GM06990 (cell line): ENCODE measurements at regions not wholly inside any gene's neighbourhood (a gene's known extent, or its start where the extent isn't known, plus 50 kb on each side); places are given as distances from the start of the nearest gene placed in this dataset.
"Not testable (repeated sequence)": the region's sequence is repeated elsewhere in the genome, so short reads cannot be mapped to it uniquely, and the experiment has no call there.

Source experiments
- DNase-seq: peaks from one replicate; pipeline ENCODE4 v3.0.0-alpha.2; 2011; ENCODE audit not compliant: insufficient read length; ENCODE audit errors: extremely low read depth
- H3K27me3 ChIP-seq: replicated peaks from 2 replicates; pipeline ENCODE4 v1.6.0; 2011; ENCODE audit warnings: low read length; ENCODE audit not compliant: control insufficient read depth, insufficient read depth
- H3K36me3 ChIP-seq: 2 replicates; pipeline ENCODE4 v1.5.1; 2011; ENCODE audit warnings: low read length; ENCODE audit not compliant: control insufficient read depth, insufficient read depth
- H3K4me3 ChIP-seq: replicated peaks from 2 replicates; pipeline ENCODE4 v1.5.1; 2011; ENCODE audit warnings: low read depth, mild to moderate bottlenecking, control low read depth, low read length
- TF ChIP-seq, protein P1 (sequence below): IDR thresholded peaks from 2 replicates; pipeline ENCODE4 v1.5.1; 2011; ENCODE audit warnings: low read length, control low read depth, mild to moderate bottlenecking, inconsistent platforms; ENCODE audit not compliant: insufficient read depth, poor library complexity, severe bottlenecking

DNA sequence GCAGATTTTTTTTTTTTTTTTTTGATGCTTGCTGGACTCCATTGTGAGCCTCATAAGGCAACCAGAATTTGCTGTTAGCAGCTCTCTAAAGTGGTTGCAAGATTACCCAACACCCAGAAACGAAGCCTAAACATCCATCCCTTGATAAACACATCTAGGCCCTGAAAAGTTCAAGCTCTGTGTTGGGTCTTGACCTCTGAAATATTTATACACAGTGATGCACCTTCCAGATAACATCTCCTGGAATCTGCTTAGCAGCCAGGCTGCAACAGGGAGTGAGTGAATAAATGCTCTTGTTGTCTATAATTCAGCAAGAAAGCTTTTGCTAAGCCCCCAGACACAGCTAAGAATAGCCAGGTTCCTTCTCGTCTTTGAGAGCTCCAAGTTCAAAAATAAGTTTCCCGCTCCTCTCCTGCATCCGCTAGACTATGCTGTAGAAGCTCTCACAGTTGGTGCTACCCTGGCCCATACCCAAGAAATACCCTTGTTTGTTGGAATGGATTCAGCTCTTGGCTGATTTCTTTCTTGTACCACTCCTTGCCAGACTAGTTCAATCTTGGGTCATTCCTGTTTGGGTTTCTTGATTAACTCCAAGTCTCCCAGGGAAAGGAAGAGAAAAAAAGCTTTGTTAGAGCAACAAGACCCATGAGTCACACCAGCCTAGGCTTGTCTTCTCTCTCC is 610.6 kb upstream of the TBX3 start:
- no peak for DNase-seq
- H3K4me3 ChIP-seq, result no peak overlapping the region
- H3K36me3 ChIP-seq, result no peaks in the 10 kb centered on the region
- no peaks in the 10 kb centered on the region for H3K27me3 ChIP-seq
- TF ChIP-seq, protein P1, sequence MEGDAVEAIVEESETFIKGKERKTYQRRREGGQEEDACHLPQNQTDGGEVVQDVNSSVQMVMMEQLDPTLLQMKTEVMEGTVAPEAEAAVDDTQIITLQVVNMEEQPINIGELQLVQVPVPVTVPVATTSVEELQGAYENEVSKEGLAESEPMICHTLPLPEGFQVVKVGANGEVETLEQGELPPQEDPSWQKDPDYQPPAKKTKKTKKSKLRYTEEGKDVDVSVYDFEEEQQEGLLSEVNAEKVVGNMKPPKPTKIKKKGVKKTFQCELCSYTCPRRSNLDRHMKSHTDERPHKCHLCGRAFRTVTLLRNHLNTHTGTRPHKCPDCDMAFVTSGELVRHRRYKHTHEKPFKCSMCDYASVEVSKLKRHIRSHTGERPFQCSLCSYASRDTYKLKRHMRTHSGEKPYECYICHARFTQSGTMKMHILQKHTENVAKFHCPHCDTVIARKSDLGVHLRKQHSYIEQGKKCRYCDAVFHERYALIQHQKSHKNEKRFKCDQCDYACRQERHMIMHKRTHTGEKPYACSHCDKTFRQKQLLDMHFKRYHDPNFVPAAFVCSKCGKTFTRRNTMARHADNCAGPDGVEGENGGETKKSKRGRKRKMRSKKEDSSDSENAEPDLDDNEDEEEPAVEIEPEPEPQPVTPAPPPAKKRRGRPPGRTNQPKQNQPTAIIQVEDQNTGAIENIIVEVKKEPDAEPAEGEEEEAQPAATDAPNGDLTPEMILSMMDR, result no peak

DNA sequence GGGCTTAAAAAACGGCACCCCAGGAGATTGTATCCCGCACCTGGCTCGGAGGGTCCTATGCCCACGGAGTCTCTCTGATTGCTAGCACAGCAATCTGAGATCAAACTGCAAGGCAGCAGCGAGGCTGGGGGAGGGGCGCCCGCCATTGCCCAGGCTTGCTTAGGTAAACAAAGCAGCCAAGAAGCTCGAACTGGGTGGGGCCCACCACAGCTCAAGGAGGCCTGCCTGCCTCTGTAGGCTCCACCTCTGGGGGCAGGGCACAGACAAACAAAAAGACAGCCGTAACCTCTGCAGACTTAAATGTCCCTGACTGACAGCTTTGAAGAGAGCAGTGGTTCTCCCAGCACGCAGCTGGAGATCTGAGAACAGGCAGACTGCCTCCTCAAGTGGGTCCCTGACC is 601.5 kb upstream of the TBX3 start:
- H3K27me3 ChIP-seq, H3K36me3 ChIP-seq, H3K4me3 ChIP-seq, DNase-seq: not testable (repeated sequence)

DNA sequence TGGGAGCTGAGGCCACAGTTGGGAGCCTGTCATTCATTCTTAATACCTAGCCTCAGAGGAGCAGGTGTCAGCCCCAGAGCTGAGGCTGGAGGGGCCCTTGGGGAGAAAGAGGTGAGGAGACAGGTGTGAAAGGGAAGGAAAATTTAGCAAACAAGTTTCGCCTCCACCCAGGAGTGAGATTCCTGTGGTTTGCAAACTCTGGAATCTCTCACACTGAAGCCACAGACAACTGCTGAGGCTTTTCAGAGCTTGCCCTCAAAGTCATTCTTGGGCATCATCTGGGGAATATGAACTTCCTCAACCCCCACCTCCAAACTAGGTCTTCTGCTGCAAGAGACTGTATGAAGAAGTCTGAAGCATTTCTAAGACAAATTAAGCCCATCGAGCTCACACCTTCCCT is 589.5 kb upstream of the TBX3 start:
- TF ChIP-seq, protein P1, result no peak
- DNase-seq, result no peak
- Histone ChIP-seq H3K4me3 (no peak overlapping the region), H3K27me3 (no peaks in the 10 kb centered on the region), H3K36me3 (no peaks in the 10 kb centered on the region)

DNA sequence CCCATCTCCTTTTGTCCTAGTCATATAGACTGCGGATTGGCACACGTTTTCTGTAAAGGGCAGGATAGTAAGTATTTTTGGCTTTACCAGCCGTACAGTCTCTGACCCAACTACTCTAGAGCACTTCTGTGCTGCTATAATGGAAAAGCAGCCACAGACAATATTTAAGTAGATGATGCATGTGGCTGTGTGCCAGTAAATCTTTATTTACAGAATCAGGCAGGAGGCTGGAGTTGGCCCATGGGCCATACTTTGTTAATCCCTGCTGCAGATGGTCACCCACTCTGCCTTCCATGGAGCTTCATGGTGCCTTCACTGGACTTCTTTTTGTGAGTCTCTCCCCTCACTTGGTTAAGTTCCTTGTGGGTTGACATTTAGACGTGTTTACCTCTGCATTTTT is 584.5 kb upstream of the TBX3 start:
- H3K36me3 ChIP-seq, result no peaks in the 10 kb centered on the region
- TF ChIP-seq, protein P1, result no peak
- DNase-seq, result no peak

DNA sequence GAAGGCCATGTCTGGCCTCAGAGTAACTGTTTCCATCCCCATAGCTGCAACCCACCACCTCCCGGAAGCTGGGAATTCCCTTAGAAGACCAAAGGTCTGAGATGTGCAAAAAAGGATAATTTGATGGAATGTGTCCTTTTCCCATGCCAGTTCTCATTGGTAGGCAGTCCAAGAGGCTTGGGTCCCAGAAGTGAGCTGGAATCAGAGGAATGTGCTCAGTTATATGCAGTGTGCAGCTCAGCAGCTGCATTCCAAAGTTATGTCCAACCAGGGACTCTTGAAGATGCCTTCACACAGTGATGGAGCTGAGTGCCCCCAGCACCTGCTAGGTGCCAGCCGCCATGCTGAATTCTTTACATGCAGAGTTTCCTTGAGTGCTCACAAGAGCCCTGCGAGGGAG is 583.9 kb upstream of the TBX3 start:
- TF ChIP-seq, protein P1, result no peak
- DNase-seq, result no peak
- Histone ChIP-seq H3K27me3 (no peaks in the 10 kb centered on the region), H3K4me3 (no peak overlapping the region), H3K36me3 (no peaks in the 10 kb centered on the region)

More for the DNA sequence above, 584.5 kb upstream of the TBX3 start:
- H3K27me3 ChIP-seq, result no peaks in the 10 kb centered on the region
- no peak overlapping the region for H3K4me3 ChIP-seq

DNA sequence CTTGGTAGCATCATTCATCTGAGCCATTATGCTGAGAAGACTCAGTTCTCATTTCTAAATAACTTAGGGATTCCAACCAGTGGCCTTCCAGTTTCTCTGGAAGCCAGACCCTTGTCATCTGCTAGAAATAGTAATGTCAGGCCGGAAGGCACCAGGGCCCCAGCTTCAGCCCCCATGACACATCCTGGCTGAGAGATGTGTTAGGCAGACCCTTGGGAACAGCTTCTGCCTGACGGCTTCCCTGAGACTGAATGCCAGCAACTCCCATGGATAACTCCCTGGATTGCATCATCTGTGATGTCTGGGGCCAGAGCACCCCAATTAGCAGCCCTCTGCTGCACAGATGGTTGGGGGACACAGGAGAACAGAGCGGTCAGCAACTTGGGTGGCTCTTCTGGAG is 583.5 kb upstream of the TBX3 start:
- TF ChIP-seq, protein P1, result no peak
- no peak for DNase-seq
- Histone ChIP-seq H3K4me3 (no peak overlapping the region), H3K36me3 (no peaks in the 10 kb centered on the region), H3K27me3 (no peaks in the 10 kb centered on the region)
